ENCODE measurements at regions not wholly inside any gene's neighbourhood (a gene's known extent, or its start where the extent isn't known, plus 50 kb on each side); places are given as distances from the start of the nearest gene placed in this dataset.

GRCh38 chr11:70700871-70701270 lies 302.5 kb downstream of the CTTN start:
- no peaks in the 10 kb centered on the region for H3K36me3 ChIP-seq (ENCODE audit: control insufficient read depth in 2 of 2, insufficient read depth in 2 of 2, low read length in 1 of 2)
- 83 to 85% methylated on average over 5 of the region's 5 CpGs for WGBS, 2 donors
- no peak overlapping the region for H3K4me3 ChIP-seq (ENCODE audit: low read depth in 1 of 2, low read length in 2 of 2)

GRCh38 chr11:70702040-70702648 lies 303.8 kb downstream of the CTTN start:
- Histone ChIP-seq H3K9me3 (ENCODE audit: control insufficient read depth in 2 of 2, insufficient read depth in 1 of 2, low read depth in 1 of 2, low read length in 1 of 2) (no peaks in the 10 kb centered on the region), H3K36me3 (ENCODE audit: control insufficient read depth in 2 of 2, insufficient read depth in 2 of 2, low read length in 1 of 2) (no peaks in the 10 kb centered on the region), H3K4me1 (ENCODE audit: control insufficient read depth in 2 of 2, insufficient read depth in 2 of 2, low read length in 1 of 2) (no peaks in the 10 kb centered on the region), H3K27ac (ENCODE audit: low read depth in 2 of 2, low read length in 1 of 2) (no peak overlapping the region), H3K4me3 (ENCODE audit: low read depth in 1 of 2, low read length in 2 of 2) (no peak overlapping the region), H3K27me3 (ENCODE audit: control insufficient read depth in 1 of 2, insufficient read depth in 2 of 2, low read length in 2 of 2) (no peaks in the 10 kb centered on the region)
- WGBS, 2 donors: 97% methylated on average over 4 of the region's 4 CpGs

More at GRCh38 chr11:70700871-70701270, 302.5 kb downstream of the CTTN start:
- H3K27ac ChIP-seq (ENCODE audit: low read depth in 2 of 2, low read length in 1 of 2): no peak overlapping the region
- no peaks in the 10 kb centered on the region for H3K27me3 ChIP-seq (ENCODE audit: control insufficient read depth in 1 of 2, insufficient read depth in 2 of 2, low read length in 2 of 2)
- no peaks in the 10 kb centered on the region for H3K4me1 ChIP-seq (ENCODE audit: control insufficient read depth in 2 of 2, insufficient read depth in 2 of 2, low read length in 1 of 2)
- H3K9me3 ChIP-seq (ENCODE audit: control insufficient read depth in 2 of 2, insufficient read depth in 1 of 2, low read depth in 1 of 2, low read length in 1 of 2): no peaks in the 10 kb centered on the region

- Histone ChIP-seq H3K36me3 (ENCODE audit: control insufficient read depth in 2 of 2, insufficient read depth in 2 of 2, low read length in 1 of 2) (no peaks in the 10 kb centered on the region), H3K4me3 (ENCODE audit: low read depth in 1 of 2, low read length in 2 of 2) (no peak overlapping the region), H3K9me3 (ENCODE audit: control insufficient read depth in 2 of 2, insufficient read depth in 1 of 2, low read depth in 1 of 2, low read length in 1 of 2) (no peaks in the 10 kb centered on the region), H3K27ac (ENCODE audit: low read depth in 2 of 2, low read length in 1 of 2) (no peak overlapping the region), H3K4me1 (ENCODE audit: control insufficient read depth in 2 of 2, insufficient read depth in 2 of 2, low read length in 1 of 2) (no peaks in the 10 kb centered on the region), H3K27me3 (ENCODE audit: control insufficient read depth in 1 of 2, insufficient read depth in 2 of 2, low read length in 2 of 2) (no peaks in the 10 kb centered on the region)
- 66 to 67% methylated on average over 21 of the region's 21 CpGs for WGBS, 2 donors
These were observed 305.1 kb downstream of the CTTN start for GRCh38 chr11:70703141-70704064.

- no peak overlapping the region for H3K27ac ChIP-seq (ENCODE audit: low read depth in 2 of 2, low read length in 1 of 2)
These were observed 306.8 kb downstream of the CTTN start for GRCh38 chr11:70705097-70705496.

DNA sequence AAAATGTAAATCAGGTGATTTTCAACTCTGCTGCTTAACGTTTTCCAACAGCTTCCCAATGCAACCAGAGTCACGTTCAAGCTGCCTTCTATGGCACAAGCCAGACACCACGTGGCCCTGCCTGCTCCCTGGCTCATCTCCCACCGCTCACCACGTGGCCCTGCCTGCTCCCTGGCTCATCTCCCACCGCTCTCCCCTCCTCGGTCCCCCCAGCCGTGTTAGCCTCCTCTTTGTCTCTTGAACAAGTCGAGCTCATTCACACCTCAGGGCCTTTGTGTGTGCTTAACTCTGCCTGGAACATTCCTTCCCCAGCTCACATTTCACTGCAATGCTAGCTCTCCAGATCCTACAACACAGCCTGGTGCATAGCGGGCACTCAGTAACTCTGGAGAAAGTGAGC lies 307.6 kb downstream of the CTTN start:
- WGBS, 2 donors: 67 to 74% methylated on average over 10 of the region's 10 CpGs
- Histone ChIP-seq H3K36me3 (ENCODE audit: control insufficient read depth in 2 of 2, insufficient read depth in 2 of 2, low read length in 1 of 2) (no peaks in the 10 kb centered on the region), H3K27me3 (ENCODE audit: control insufficient read depth in 1 of 2, insufficient read depth in 2 of 2, low read length in 2 of 2) (no peaks in the 10 kb centered on the region), H3K27ac (ENCODE audit: low read depth in 2 of 2, low read length in 1 of 2) (no peak overlapping the region), H3K4me1 (ENCODE audit: control insufficient read depth in 2 of 2, insufficient read depth in 2 of 2, low read length in 1 of 2) (no peaks in the 10 kb centered on the region), H3K4me3 (ENCODE audit: low read depth in 1 of 2, low read length in 2 of 2) (no peak overlapping the region), H3K9me3 (ENCODE audit: control insufficient read depth in 2 of 2, insufficient read depth in 1 of 2, low read depth in 1 of 2, low read length in 1 of 2) (no peaks in the 10 kb centered on the region)

More at GRCh38 chr11:70705097-70705496, 306.8 kb downstream of the CTTN start:
- Histone ChIP-seq H3K9me3 (ENCODE audit: control insufficient read depth in 2 of 2, insufficient read depth in 1 of 2, low read depth in 1 of 2, low read length in 1 of 2) (no peaks in the 10 kb centered on the region), H3K27me3 (ENCODE audit: control insufficient read depth in 1 of 2, insufficient read depth in 2 of 2, low read length in 2 of 2) (no peaks in the 10 kb centered on the region), H3K4me1 (ENCODE audit: control insufficient read depth in 2 of 2, insufficient read depth in 2 of 2, low read length in 1 of 2) (no peaks in the 10 kb centered on the region), H3K4me3 (ENCODE audit: low read depth in 1 of 2, low read length in 2 of 2) (no peak overlapping the region), H3K36me3 (ENCODE audit: control insufficient read depth in 2 of 2, insufficient read depth in 2 of 2, low read length in 1 of 2) (no peaks in the 10 kb centered on the region)

GRCh38 chr11:70707821-70708220 lies 309.5 kb downstream of the CTTN start:
- H3K9me3 ChIP-seq (ENCODE audit: control insufficient read depth in 2 of 2, insufficient read depth in 1 of 2, low read depth in 1 of 2, low read length in 1 of 2): no peaks in the 10 kb centered on the region
- H3K36me3 ChIP-seq (ENCODE audit: control insufficient read depth in 2 of 2, insufficient read depth in 2 of 2, low read length in 1 of 2): no peaks in the 10 kb centered on the region
- 90 to 91% methylated on average over 6 of the region's 6 CpGs for WGBS, 2 donors
- no peak overlapping the region for H3K27ac ChIP-seq (ENCODE audit: low read depth in 2 of 2, low read length in 1 of 2)
- no peaks in the 10 kb centered on the region for H3K4me1 ChIP-seq (ENCODE audit: control insufficient read depth in 2 of 2, insufficient read depth in 2 of 2, low read length in 1 of 2)
- H3K27me3 ChIP-seq (ENCODE audit: control insufficient read depth in 1 of 2, insufficient read depth in 2 of 2, low read length in 2 of 2): no peaks in the 10 kb centered on the region
- H3K4me3 ChIP-seq (ENCODE audit: low read depth in 1 of 2, low read length in 2 of 2): no peak overlapping the region

DNA sequence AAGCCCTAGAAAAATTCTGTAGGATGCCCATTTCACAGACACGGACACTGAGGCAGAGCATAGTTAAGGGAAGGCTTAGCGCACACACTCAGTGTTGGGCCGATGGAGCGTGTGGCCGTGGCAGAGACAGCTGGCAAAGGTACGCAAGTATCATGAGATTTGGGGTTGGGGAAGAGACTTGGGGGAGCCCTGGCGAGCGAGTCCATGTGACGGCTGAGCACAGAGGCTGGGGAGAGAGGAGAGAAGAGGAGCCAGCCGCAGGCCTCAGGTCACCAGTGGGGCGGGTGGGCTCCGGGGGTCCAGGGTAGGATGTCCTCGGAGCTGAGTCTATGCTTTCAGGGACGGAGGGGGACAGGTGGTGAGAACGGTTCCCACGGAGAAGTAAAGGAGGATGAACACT lies 311.3 kb downstream of the CTTN start:
- no peak overlapping the region for H3K27ac ChIP-seq (ENCODE audit: low read depth in 2 of 2, low read length in 1 of 2)
- H3K4me3 ChIP-seq (ENCODE audit: low read depth in 1 of 2, low read length in 2 of 2): no peak overlapping the region

DNA sequence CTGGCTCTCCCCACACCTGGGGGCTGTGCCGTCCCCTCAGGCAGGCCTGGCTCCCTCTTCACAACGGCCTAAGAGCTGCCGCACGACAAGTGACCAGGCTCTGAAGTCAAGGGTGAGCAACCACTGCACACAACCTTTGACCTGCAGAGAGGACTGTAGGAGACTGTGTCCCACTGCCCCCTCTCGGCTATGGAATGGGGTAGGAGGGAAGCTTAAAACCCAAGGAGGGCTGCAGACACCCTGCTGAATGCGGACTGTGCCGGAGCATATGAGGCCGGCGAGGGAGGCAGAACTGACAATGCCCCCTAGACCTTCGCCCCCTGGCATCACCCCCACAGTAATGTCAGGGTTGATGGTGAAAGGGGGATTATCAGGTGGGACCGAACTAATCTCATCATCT lies 311.9 kb downstream of the CTTN start:
- H3K27me3 ChIP-seq (ENCODE audit: control insufficient read depth in 1 of 2, insufficient read depth in 2 of 2, low read length in 2 of 2): no peaks in the 10 kb centered on the region
- no peaks in the 10 kb centered on the region for H3K9me3 ChIP-seq (ENCODE audit: control insufficient read depth in 2 of 2, insufficient read depth in 1 of 2, low read depth in 1 of 2, low read length in 1 of 2)
- 87 to 90% methylated on average over 11 of the region's 11 CpGs for WGBS, 2 donors
- H3K36me3 ChIP-seq (ENCODE audit: control insufficient read depth in 2 of 2, insufficient read depth in 2 of 2, low read length in 1 of 2): no peaks in the 10 kb centered on the region
- no peak overlapping the region for H3K27ac ChIP-seq (ENCODE audit: low read depth in 2 of 2, low read length in 1 of 2)
- no peak overlapping the region for H3K4me3 ChIP-seq (ENCODE audit: low read depth in 1 of 2, low read length in 2 of 2)
- H3K4me1 ChIP-seq (ENCODE audit: control insufficient read depth in 2 of 2, insufficient read depth in 2 of 2, low read length in 1 of 2): peaks cover 0 to 1% of the 10 kb centered on the region in 2 donors

More for the DNA sequence above, 311.3 kb downstream of the CTTN start:
- Histone ChIP-seq H3K27me3 (ENCODE audit: control insufficient read depth in 1 of 2, insufficient read depth in 2 of 2, low read length in 2 of 2) (no peaks in the 10 kb centered on the region), H3K36me3 (ENCODE audit: control insufficient read depth in 2 of 2, insufficient read depth in 2 of 2, low read length in 1 of 2) (no peaks in the 10 kb centered on the region), H3K4me1 (ENCODE audit: control insufficient read depth in 2 of 2, insufficient read depth in 2 of 2, low read length in 1 of 2) (no peaks in the 10 kb centered on the region), H3K9me3 (ENCODE audit: control insufficient read depth in 2 of 2, insufficient read depth in 1 of 2, low read depth in 1 of 2, low read length in 1 of 2) (no peaks in the 10 kb centered on the region)
- 92 to 95% methylated on average over 16 of the region's 16 CpGs for WGBS, 2 donors

GRCh38 chr11:70710601-70711000 lies 312.3 kb downstream of the CTTN start:
- H3K4me3 ChIP-seq (ENCODE audit: low read depth in 1 of 2, low read length in 2 of 2): no peak overlapping the region
- H3K27me3 ChIP-seq (ENCODE audit: control insufficient read depth in 1 of 2, insufficient read depth in 2 of 2, low read length in 2 of 2): no peaks in the 10 kb centered on the region
- no peaks in the 10 kb centered on the region for H3K9me3 ChIP-seq (ENCODE audit: control insufficient read depth in 2 of 2, insufficient read depth in 1 of 2, low read depth in 1 of 2, low read length in 1 of 2)
- H3K4me1 ChIP-seq (ENCODE audit: control insufficient read depth in 2 of 2, insufficient read depth in 2 of 2, low read length in 1 of 2): peaks cover 0 to 2% of the 10 kb centered on the region in 2 donors
- 47 to 48% methylated on average over 9 of the region's 9 CpGs for WGBS, 2 donors
- no peak overlapping the region for H3K27ac ChIP-seq (ENCODE audit: low read depth in 2 of 2, low read length in 1 of 2)
- no peaks in the 10 kb centered on the region for H3K36me3 ChIP-seq (ENCODE audit: control insufficient read depth in 2 of 2, insufficient read depth in 2 of 2, low read length in 1 of 2)

Data from esophagus (tissue), 2 donors.